ENCODE measurements at regions not wholly inside any gene's neighbourhood (a gene's known extent, or its start where the extent isn't known, plus 50 kb on each side); places are given as distances from the start of the nearest gene placed in this dataset.

GRCh38 chr10:29120216-29120615, 168.7 kb upstream of the LYZL1 start:
- peaks cover 5% of the 10 kb centered on the region for H3K36me3 Mint-ChIP-seq (ENCODE audit: unreplicated experiment)
- TF ChIP-seq, protein P1, sequence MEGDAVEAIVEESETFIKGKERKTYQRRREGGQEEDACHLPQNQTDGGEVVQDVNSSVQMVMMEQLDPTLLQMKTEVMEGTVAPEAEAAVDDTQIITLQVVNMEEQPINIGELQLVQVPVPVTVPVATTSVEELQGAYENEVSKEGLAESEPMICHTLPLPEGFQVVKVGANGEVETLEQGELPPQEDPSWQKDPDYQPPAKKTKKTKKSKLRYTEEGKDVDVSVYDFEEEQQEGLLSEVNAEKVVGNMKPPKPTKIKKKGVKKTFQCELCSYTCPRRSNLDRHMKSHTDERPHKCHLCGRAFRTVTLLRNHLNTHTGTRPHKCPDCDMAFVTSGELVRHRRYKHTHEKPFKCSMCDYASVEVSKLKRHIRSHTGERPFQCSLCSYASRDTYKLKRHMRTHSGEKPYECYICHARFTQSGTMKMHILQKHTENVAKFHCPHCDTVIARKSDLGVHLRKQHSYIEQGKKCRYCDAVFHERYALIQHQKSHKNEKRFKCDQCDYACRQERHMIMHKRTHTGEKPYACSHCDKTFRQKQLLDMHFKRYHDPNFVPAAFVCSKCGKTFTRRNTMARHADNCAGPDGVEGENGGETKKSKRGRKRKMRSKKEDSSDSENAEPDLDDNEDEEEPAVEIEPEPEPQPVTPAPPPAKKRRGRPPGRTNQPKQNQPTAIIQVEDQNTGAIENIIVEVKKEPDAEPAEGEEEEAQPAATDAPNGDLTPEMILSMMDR (IDR thresholded peaks at IDR 0.05; ENCODE audit: partially characterized antibody, unreplicated experiment) = no peak
- no peak overlapping the region for H3K4me3 Mint-ChIP-seq (ENCODE audit: unreplicated experiment)
- no peak overlapping the region for H3K27ac Mint-ChIP-seq (ENCODE audit: unreplicated experiment)
- H3K27me3 Mint-ChIP-seq (ENCODE audit: unreplicated experiment) = peaks cover 1% of the 10 kb centered on the region
- H3K4me1 Mint-ChIP-seq (ENCODE audit: low read depth, unreplicated experiment) = no peaks in the 10 kb centered on the region
- H3K9me3 Mint-ChIP-seq (ENCODE audit: unreplicated experiment) = peaks cover 4% of the 10 kb centered on the region
- DNase-seq = no peak

- TF ChIP-seq, protein P1 (IDR thresholded peaks at IDR 0.05; ENCODE audit: partially characterized antibody, unreplicated experiment) = no peak
- Mint-ChIP-seq H3K27me3 (ENCODE audit: unreplicated experiment) (peaks cover 1% of the 10 kb centered on the region), H3K4me1 (ENCODE audit: low read depth, unreplicated experiment) (peaks cover 2% of the 10 kb centered on the region), H3K36me3 (ENCODE audit: unreplicated experiment) (no peaks in the 10 kb centered on the region), H3K4me3 (ENCODE audit: unreplicated experiment) (no peak overlapping the region), H3K9me3 (ENCODE audit: unreplicated experiment) (peaks cover 4% of the 10 kb centered on the region), H3K27ac (ENCODE audit: unreplicated experiment) (no peak overlapping the region)
- no peak for DNase-seq
Measured at GRCh38 chr10:29124864-29125263, 164.0 kb upstream of the LYZL1 start.

- no peak overlapping the region for H3K4me3 Mint-ChIP-seq (ENCODE audit: unreplicated experiment)
- no peak for DNase-seq
- peaks cover 4% of the 10 kb centered on the region for H3K9me3 Mint-ChIP-seq (ENCODE audit: unreplicated experiment)
- H3K27me3 Mint-ChIP-seq (ENCODE audit: unreplicated experiment) = no peaks in the 10 kb centered on the region
- TF ChIP-seq, protein P1 (IDR thresholded peaks at IDR 0.05; ENCODE audit: partially characterized antibody, unreplicated experiment) = no peak
- H3K27ac Mint-ChIP-seq (ENCODE audit: unreplicated experiment) = no peak overlapping the region
- H3K36me3 Mint-ChIP-seq (ENCODE audit: unreplicated experiment) = no peaks in the 10 kb centered on the region
- peaks cover 2% of the 10 kb centered on the region for H3K4me1 Mint-ChIP-seq (ENCODE audit: low read depth, unreplicated experiment)
Measured at GRCh38 chr10:29127037-29127700, 161.7 kb upstream of the LYZL1 start.

GRCh38 chr10:29127731-29128130, 161.1 kb upstream of the LYZL1 start:
- H3K4me3 Mint-ChIP-seq (ENCODE audit: unreplicated experiment) = no peak overlapping the region
- H3K27ac Mint-ChIP-seq (ENCODE audit: unreplicated experiment) = no peak overlapping the region
- H3K36me3 Mint-ChIP-seq (ENCODE audit: unreplicated experiment) = no peaks in the 10 kb centered on the region
- H3K9me3 Mint-ChIP-seq (ENCODE audit: unreplicated experiment) = peaks cover 4% of the 10 kb centered on the region
- H3K27me3 Mint-ChIP-seq (ENCODE audit: unreplicated experiment) = no peaks in the 10 kb centered on the region
- DNase-seq = no peak
- peaks cover 2% of the 10 kb centered on the region for H3K4me1 Mint-ChIP-seq (ENCODE audit: low read depth, unreplicated experiment)
- TF ChIP-seq, protein P1 (IDR thresholded peaks at IDR 0.05; ENCODE audit: partially characterized antibody, unreplicated experiment) = no peak

DNA sequence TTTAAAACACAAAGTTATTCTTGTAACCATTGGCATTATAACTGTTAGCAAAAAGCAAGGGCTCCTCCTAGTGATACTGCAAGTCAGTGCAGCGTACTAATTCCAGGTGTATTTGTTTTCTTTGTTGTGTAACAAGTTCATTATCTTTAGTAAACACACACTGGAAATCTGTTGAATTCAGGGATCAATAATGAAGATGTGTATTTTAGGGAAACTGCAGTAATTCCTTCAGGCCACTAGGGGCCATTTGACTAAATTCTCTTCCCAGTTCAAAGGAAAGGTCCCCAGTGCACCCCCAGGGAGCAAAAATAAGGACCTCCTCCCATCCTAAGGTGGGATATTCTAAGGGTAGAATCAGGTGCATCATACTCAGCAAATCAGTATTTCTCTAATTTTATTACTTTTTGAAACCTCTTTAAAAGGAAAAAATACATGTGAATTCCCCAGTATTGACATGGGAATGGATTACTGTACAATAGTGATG, 158.6 kb upstream of the LYZL1 start:
- Mint-ChIP-seq H3K27me3 (ENCODE audit: unreplicated experiment) (no peaks in the 10 kb centered on the region), H3K27ac (ENCODE audit: unreplicated experiment) (no peak overlapping the region), H3K9me3 (ENCODE audit: unreplicated experiment) (peaks cover 1% of the 10 kb centered on the region), H3K4me1 (ENCODE audit: low read depth, unreplicated experiment) (peaks cover 2% of the 10 kb centered on the region), H3K4me3 (ENCODE audit: unreplicated experiment) (no peak overlapping the region), H3K36me3 (ENCODE audit: unreplicated experiment) (no peaks in the 10 kb centered on the region)
- no peak for DNase-seq
- TF ChIP-seq, protein P1 (IDR thresholded peaks at IDR 0.05; ENCODE audit: partially characterized antibody, unreplicated experiment) = peak; percentile 82
